ENCODE measurements at regions not wholly inside any gene's neighbourhood (a gene's known extent, or its start where the extent isn't known, plus 50 kb on each side); places are given as distances from the start of the nearest gene placed in this dataset.
A peak's percentile ranks its signal among the peaks of the same experiment; 100 is the strongest.

- H3K36me3 Mint-ChIP-seq (ENCODE audit: low read depth) = no peaks in the 10 kb centered on the region
- H3K9ac ChIP-seq (ENCODE audit: extremely low read depth, low read length, poor library complexity, severe bottlenecking) = no peak overlapping the region
- no peaks in the 10 kb centered on the region for H3K9me3 ChIP-seq (ENCODE audit: control insufficient read depth, low read length)
- no peaks in the 10 kb centered on the region for H3K9me3 Mint-ChIP-seq
- H3K36me3 ChIP-seq (ENCODE audit: control insufficient read depth, insufficient read depth, low read length) = no peaks in the 10 kb centered on the region
- peaks cover 17% of the 10 kb centered on the region for H3K4me1 Mint-ChIP-seq
- no peaks in the 10 kb centered on the region for H3K4me1 ChIP-seq (ENCODE audit: control insufficient read depth, insufficient read depth, low read length)
- no peaks in the 10 kb centered on the region for H3K27me3 ChIP-seq (ENCODE audit: control insufficient read depth, insufficient read depth, low read length, poor library complexity, severe bottlenecking)
- no peaks in the 10 kb centered on the region for H3K27me3 Mint-ChIP-seq (ENCODE audit: insufficient read depth)
- no peak overlapping the region for H3K27ac ChIP-seq (ENCODE audit: low read depth, low read length)
- H3K4me3 Mint-ChIP-seq = no peak overlapping the region
- 71 to 85% methylated on average over 4 of the region's 4 CpGs for WGBS, 2 experiments (ENCODE audit: insufficient coverage in 1 of 2, insufficient read length in 1 of 2)
- no peak overlapping the region for H3K4me3 ChIP-seq (ENCODE audit: low read length)
- no peak for DNase-seq
- H3K27ac Mint-ChIP-seq = no peak overlapping the region
- TF ChIP-seq, protein P1, sequence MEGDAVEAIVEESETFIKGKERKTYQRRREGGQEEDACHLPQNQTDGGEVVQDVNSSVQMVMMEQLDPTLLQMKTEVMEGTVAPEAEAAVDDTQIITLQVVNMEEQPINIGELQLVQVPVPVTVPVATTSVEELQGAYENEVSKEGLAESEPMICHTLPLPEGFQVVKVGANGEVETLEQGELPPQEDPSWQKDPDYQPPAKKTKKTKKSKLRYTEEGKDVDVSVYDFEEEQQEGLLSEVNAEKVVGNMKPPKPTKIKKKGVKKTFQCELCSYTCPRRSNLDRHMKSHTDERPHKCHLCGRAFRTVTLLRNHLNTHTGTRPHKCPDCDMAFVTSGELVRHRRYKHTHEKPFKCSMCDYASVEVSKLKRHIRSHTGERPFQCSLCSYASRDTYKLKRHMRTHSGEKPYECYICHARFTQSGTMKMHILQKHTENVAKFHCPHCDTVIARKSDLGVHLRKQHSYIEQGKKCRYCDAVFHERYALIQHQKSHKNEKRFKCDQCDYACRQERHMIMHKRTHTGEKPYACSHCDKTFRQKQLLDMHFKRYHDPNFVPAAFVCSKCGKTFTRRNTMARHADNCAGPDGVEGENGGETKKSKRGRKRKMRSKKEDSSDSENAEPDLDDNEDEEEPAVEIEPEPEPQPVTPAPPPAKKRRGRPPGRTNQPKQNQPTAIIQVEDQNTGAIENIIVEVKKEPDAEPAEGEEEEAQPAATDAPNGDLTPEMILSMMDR (conservative IDR thresholded peaks at IDR 0.05) = peak; percentile 13
Measured at GRCh38 chr19:31099515-31100205, 249.6 kb downstream of the TSHZ3 start.

GRCh38 chr19:31098836-31099235 lies 250.4 kb downstream of the TSHZ3 start:
- 80 to 100% methylated on average over 2 of the region's 2 CpGs for WGBS, 2 experiments (ENCODE audit: insufficient coverage in 1 of 2, insufficient read length in 1 of 2)
- H3K9ac ChIP-seq (ENCODE audit: extremely low read depth, low read length, poor library complexity, severe bottlenecking) = no peak overlapping the region
- Mint-ChIP-seq H3K4me3 (no peak overlapping the region), H3K27me3 (ENCODE audit: insufficient read depth) (no peaks in the 10 kb centered on the region), H3K36me3 (ENCODE audit: low read depth) (no peaks in the 10 kb centered on the region), H3K27ac (no peak overlapping the region), H3K4me1 (peaks cover 15% of the 10 kb centered on the region), H3K9me3 (no peaks in the 10 kb centered on the region)
- TF ChIP-seq, protein P1 (conservative IDR thresholded peaks at IDR 0.05) = no peak
- H3K4me1 ChIP-seq (ENCODE audit: control insufficient read depth, insufficient read depth, low read length) = no peaks in the 10 kb centered on the region
- no peak overlapping the region for H3K4me3 ChIP-seq (ENCODE audit: low read length)
- H3K27ac ChIP-seq (ENCODE audit: low read depth, low read length) = no peak overlapping the region
- no peaks in the 10 kb centered on the region for H3K9me3 ChIP-seq (ENCODE audit: control insufficient read depth, low read length)
- no peaks in the 10 kb centered on the region for H3K36me3 ChIP-seq (ENCODE audit: control insufficient read depth, insufficient read depth, low read length)
- H3K27me3 ChIP-seq (ENCODE audit: control insufficient read depth, insufficient read depth, low read length, poor library complexity, severe bottlenecking) = no peaks in the 10 kb centered on the region
- DNase-seq = no peak

- Histone ChIP-seq H3K27ac (ENCODE audit: low read depth, low read length) (no peak overlapping the region), H3K9ac (ENCODE audit: extremely low read depth, low read length, poor library complexity, severe bottlenecking) (no peak overlapping the region), H3K27me3 (ENCODE audit: control insufficient read depth, insufficient read depth, low read length, poor library complexity, severe bottlenecking) (no peaks in the 10 kb centered on the region), H3K4me3 (ENCODE audit: low read length) (no peak overlapping the region), H3K4me1 (ENCODE audit: control insufficient read depth, insufficient read depth, low read length) (no peaks in the 10 kb centered on the region), H3K9me3 (ENCODE audit: control insufficient read depth, low read length) (no peaks in the 10 kb centered on the region), H3K36me3 (ENCODE audit: control insufficient read depth, insufficient read depth, low read length) (no peaks in the 10 kb centered on the region)
- H3K4me1 Mint-ChIP-seq = peaks cover 9% of the 10 kb centered on the region
- H3K9me3 Mint-ChIP-seq = no peaks in the 10 kb centered on the region
- DNase-seq = no peak
- 86 to 93% methylated on average over 9 to 11 of the region's 11 CpGs for WGBS, 2 experiments (ENCODE audit: insufficient coverage in 1 of 2, insufficient read length in 1 of 2)
- H3K27ac Mint-ChIP-seq = no peak overlapping the region
- no peak overlapping the region for H3K4me3 Mint-ChIP-seq
- TF ChIP-seq, protein P1 (conservative IDR thresholded peaks at IDR 0.05) = no peak
- H3K27me3 Mint-ChIP-seq (ENCODE audit: insufficient read depth) = no peaks in the 10 kb centered on the region
- H3K36me3 Mint-ChIP-seq (ENCODE audit: low read depth) = no peaks in the 10 kb centered on the region
Measured at GRCh38 chr19:31096935-31097545, 252.2 kb downstream of the TSHZ3 start.

All from endodermal cell (in vitro differentiated cells).